Tibial nerve (tissue), 4 donors: ENCODE measurements at regions not wholly inside any gene's neighbourhood (a gene's known extent, or its start where the extent isn't known, plus 50 kb on each side); places are given as distances from the start of the nearest gene placed in this dataset.
"Not testable (repeated sequence)": the region's sequence is repeated elsewhere in the genome, so short reads cannot be mapped to it uniquely, and the experiment has no call there.

Experiments used
- DNase-seq, 2 donors: peaks; one replicate each; pipeline ENCODE4 v3.0.0-alpha.2; 2019; ENCODE audit warnings: low spot score in 2 of 2
- H3K27ac ChIP-seq, 4 donors: fragments of 200-600 bp; sonication (generic) in 3 of 4; one replicate each; pipeline ENCODE4 v1.5.1; 2017 to 2019; ENCODE audit warnings: mild to moderate bottlenecking in 1 of 4
- H3K27me3 ChIP-seq, 2 donors: fragments of 200-600 bp; sonication (generic) in 1 of 2; one replicate each; pipeline versions ENCODE4 v1.5.1 to v1.6.0; 2017 to 2019
- H3K36me3 ChIP-seq, 3 donors: fragments of 200-600 bp; sonication (generic); one replicate each; pipeline ENCODE4 v1.5.1; 2018 to 2019
- H3K4me1 ChIP-seq, 4 donors: fragments of 200-600 bp; sonication (generic) in 3 of 4; one replicate each; pipeline ENCODE4 v1.5.1; 2017 to 2019
- H3K4me3 ChIP-seq, 4 donors: fragments of 200-600 bp; sonication (generic) in 3 of 4; one replicate each; pipeline ENCODE4 v1.5.1; 2017 to 2019; ENCODE audit warnings: mild to moderate bottlenecking in 1 of 4, moderate library complexity in 1 of 4
- H3K9me3 ChIP-seq, 4 donors: fragments of 200-600 bp; sonication (generic) in 3 of 4; one replicate each; pipeline ENCODE4 v1.5.1; 2017 to 2019
- EP300 ChIP-seq, 2 donors: sonication (generic); formaldehyde crosslinking; IDR thresholded peaks; one replicate each; pipeline ENCODE4 v1.6.1; 2017; ENCODE audit warnings: antibody characterized with exemption in 2 of 2, mild to moderate bottlenecking in 1 of 2
- POLR2A ChIP-seq, 2 donors: fragments of 450-650 bp; IDR thresholded peaks; one replicate each; pipeline ENCODE4 v1.6.1; 2017; ENCODE audit warnings: antibody characterized with exemption in 2 of 2, mild to moderate bottlenecking in 2 of 2, moderate library complexity in 2 of 2
- WGBS, 2 donors: methylation state at CpG; one replicate each; pipeline ENCODE4 v1.1.5; 2018; 5-methylcytosine and 5-hydroxymethylcytosine counted together
- TF ChIP-seq, protein P1 (sequence below), 5 experiments: fragments of 200-600 bp in 3 of 5; fragments of 450-650 bp in 2 of 5; sonication (generic) in 3 of 5; IDR thresholded peaks; one replicate each; pipeline ENCODE4 v1.5.1; 2016 to 2019; ENCODE audit warnings: antibody characterized with exemption in 5 of 5, mild to moderate bottlenecking in 3 of 5, moderate library complexity in 2 of 5

- Histone ChIP-seq H3K27ac (peak overlapping the region; percentile 80 to 91 (median 89)), H3K4me3 (peak overlapping the region; percentile 43 to 99 (median 86)), H3K27me3 (no peaks in the 10 kb centered on the region), H3K36me3 (peaks cover 0 to 14% (median 4%) of the 10 kb centered on the region in 3 donors), H3K9me3 (no peaks in the 10 kb centered on the region), H3K4me1 (peaks cover 0 to 34% (median 16%) of the 10 kb centered on the region in 4 donors)
- DNase-seq: peak; percentile 15 to 31
- TF ChIP-seq EP300 (IDR thresholded peaks at IDR 0.05): no peak
- TF ChIP-seq, protein P1, sequence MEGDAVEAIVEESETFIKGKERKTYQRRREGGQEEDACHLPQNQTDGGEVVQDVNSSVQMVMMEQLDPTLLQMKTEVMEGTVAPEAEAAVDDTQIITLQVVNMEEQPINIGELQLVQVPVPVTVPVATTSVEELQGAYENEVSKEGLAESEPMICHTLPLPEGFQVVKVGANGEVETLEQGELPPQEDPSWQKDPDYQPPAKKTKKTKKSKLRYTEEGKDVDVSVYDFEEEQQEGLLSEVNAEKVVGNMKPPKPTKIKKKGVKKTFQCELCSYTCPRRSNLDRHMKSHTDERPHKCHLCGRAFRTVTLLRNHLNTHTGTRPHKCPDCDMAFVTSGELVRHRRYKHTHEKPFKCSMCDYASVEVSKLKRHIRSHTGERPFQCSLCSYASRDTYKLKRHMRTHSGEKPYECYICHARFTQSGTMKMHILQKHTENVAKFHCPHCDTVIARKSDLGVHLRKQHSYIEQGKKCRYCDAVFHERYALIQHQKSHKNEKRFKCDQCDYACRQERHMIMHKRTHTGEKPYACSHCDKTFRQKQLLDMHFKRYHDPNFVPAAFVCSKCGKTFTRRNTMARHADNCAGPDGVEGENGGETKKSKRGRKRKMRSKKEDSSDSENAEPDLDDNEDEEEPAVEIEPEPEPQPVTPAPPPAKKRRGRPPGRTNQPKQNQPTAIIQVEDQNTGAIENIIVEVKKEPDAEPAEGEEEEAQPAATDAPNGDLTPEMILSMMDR (IDR thresholded peaks at IDR 0.05): peak; percentile 11 to 70 (median 33)
- no peak for TF ChIP-seq POLR2A (IDR thresholded peaks at IDR 0.05)
- WGBS, 2 donors: 27 to 30% methylated on average over 17 of the region's 17 CpGs
These were observed 127.8 kb upstream of the ZNF746 start for GRCh38 chr7:149625340-149625946.

GRCh38 chr7:149624419-149625339 is 127.1 kb upstream of the ZNF746 start:
- 3% methylated on average over 18 to 22 of the region's 97 CpGs for WGBS, 2 donors
- TF ChIP-seq EP300 (IDR thresholded peaks at IDR 0.05) (peak in 1 of 2 donors; percentile 88), POLR2A (IDR thresholded peaks at IDR 0.05) (peak in 1 of 2 donors; percentile 63)
- TF ChIP-seq, protein P1 (IDR thresholded peaks at IDR 0.05): peak; percentile 97 to 100 (median 99)
- peak; percentile 86 to 87 for DNase-seq
- H3K4me3 ChIP-seq: peak overlapping the region; percentile 43 to 99 (median 86)
- no peaks in the 10 kb centered on the region for H3K27me3 ChIP-seq
- H3K9me3 ChIP-seq: no peaks in the 10 kb centered on the region
- H3K27ac ChIP-seq: peak overlapping the region; percentile 80 to 91 (median 89)
- peaks cover 0 to 21% (median 12%) of the 10 kb centered on the region in 3 donors for H3K36me3 ChIP-seq
- H3K4me1 ChIP-seq: peaks cover 0 to 34% (median 16%) of the 10 kb centered on the region in 4 donors

- no peaks in the 10 kb centered on the region for H3K27me3 ChIP-seq
- no peak for DNase-seq
- TF ChIP-seq EP300 (IDR thresholded peaks at IDR 0.05) (no peak), POLR2A (IDR thresholded peaks at IDR 0.05) (no peak)
- TF ChIP-seq, protein P1 (IDR thresholded peaks at IDR 0.05): no peak
- peaks cover 0 to 28% (median 17%) of the 10 kb centered on the region in 3 donors for H3K36me3 ChIP-seq
- H3K27ac ChIP-seq: peak overlapping the region; percentile 80 to 91 (median 89)
- 0% methylated on average over 9 to 23 of the region's 28 CpGs for WGBS, 2 donors
- no peaks in the 10 kb centered on the region for H3K9me3 ChIP-seq
- peaks cover 0 to 34% (median 16%) of the 10 kb centered on the region in 4 donors for H3K4me1 ChIP-seq
- H3K4me3 ChIP-seq: peak overlapping the region; percentile 43 to 99 (median 86)
These were observed 126.4 kb upstream of the ZNF746 start for GRCh38 chr7:149624006-149624405.

GRCh38 chr7:149623262-149623997 is 125.8 kb upstream of the ZNF746 start:
- Histone ChIP-seq H3K4me1 (peaks cover 0 to 34% (median 16%) of the 10 kb centered on the region in 4 donors), H3K27ac (peak overlapping the region in 2 of 4 donors; percentile 87 to 91), H3K36me3 (peaks cover 0 to 34% (median 18%) of the 10 kb centered on the region in 3 donors), H3K4me3 (peak overlapping the region; percentile 43 to 99 (median 86))
- H3K27me3 ChIP-seq, H3K9me3 ChIP-seq: not testable (repeated sequence)
- DNase-seq: peak in 1 of 2 donors; percentile 41
- 14 to 21% methylated on average over 19 of the region's 19 CpGs for WGBS, 2 donors
